Uterus (tissue), 2 donors: ENCODE measurements at regions not wholly inside any gene's neighbourhood (a gene's known extent, or its start where the extent isn't known, plus 50 kb on each side); places are given as distances from the start of the nearest gene placed in this dataset.

Source experiments
- POLR2A ChIP-seq, 2 donors: fragments of 450-650 bp; IDR thresholded peaks; one replicate each; pipeline ENCODE4 v1.6.1; 2016; ENCODE audit warnings: antibody characterized with exemption in 2 of 2, mild to moderate bottlenecking in 1 of 2, moderate library complexity in 1 of 2
- TF ChIP-seq, protein P1 (sequence below), 4 experiments: fragments of 200-600 bp in 2 of 4; fragments of 450-650 bp in 2 of 4; sonication (generic) in 2 of 4; IDR thresholded peaks; one replicate each; pipeline ENCODE4 v1.5.1; 2016 to 2019; ENCODE audit warnings: antibody characterized with exemption in 4 of 4, mild to moderate bottlenecking in 2 of 4, moderate library complexity in 1 of 4

DNA sequence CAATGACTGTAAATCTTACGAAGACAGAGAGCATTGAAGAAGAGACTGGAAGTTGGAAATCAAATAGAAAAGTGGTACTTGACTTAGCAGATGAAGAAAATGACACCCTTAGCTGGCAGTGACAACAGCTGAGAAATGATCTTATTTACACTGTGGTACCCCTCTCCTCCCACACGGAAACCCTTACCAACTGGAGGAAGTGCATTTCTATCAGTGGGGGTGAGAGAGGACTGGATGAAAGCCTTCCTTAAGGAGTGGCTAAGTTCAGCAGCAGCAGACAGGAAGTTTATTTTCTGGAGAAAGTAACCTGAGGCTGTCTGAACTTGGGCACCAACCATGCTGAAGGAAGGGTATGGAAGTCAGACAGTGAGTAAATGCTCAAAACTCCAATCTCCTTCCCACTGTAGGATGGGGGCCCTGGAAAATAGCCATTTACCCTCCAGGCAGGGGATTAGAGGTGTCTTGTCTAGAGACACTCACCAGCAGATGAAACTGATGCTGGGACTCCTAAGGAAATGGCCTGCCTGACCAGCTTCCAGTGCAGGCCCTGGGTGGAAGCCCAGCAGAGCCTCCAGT lies 160.2 kb upstream of the NCK2 start:
- TF ChIP-seq, protein P1, sequence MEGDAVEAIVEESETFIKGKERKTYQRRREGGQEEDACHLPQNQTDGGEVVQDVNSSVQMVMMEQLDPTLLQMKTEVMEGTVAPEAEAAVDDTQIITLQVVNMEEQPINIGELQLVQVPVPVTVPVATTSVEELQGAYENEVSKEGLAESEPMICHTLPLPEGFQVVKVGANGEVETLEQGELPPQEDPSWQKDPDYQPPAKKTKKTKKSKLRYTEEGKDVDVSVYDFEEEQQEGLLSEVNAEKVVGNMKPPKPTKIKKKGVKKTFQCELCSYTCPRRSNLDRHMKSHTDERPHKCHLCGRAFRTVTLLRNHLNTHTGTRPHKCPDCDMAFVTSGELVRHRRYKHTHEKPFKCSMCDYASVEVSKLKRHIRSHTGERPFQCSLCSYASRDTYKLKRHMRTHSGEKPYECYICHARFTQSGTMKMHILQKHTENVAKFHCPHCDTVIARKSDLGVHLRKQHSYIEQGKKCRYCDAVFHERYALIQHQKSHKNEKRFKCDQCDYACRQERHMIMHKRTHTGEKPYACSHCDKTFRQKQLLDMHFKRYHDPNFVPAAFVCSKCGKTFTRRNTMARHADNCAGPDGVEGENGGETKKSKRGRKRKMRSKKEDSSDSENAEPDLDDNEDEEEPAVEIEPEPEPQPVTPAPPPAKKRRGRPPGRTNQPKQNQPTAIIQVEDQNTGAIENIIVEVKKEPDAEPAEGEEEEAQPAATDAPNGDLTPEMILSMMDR (IDR thresholded peaks at IDR 0.05), result no peak
- TF ChIP-seq POLR2A (IDR thresholded peaks at IDR 0.05), result no peak
